ENCODE measurements at regions not wholly inside any gene's neighbourhood (a gene's known extent, or its start where the extent isn't known, plus 50 kb on each side); places are given as distances from the start of the nearest gene placed in this dataset.
"Not testable (repeated sequence)": the region's sequence is repeated elsewhere in the genome, so short reads cannot be mapped to it uniquely, and the experiment has no call there.

DNA sequence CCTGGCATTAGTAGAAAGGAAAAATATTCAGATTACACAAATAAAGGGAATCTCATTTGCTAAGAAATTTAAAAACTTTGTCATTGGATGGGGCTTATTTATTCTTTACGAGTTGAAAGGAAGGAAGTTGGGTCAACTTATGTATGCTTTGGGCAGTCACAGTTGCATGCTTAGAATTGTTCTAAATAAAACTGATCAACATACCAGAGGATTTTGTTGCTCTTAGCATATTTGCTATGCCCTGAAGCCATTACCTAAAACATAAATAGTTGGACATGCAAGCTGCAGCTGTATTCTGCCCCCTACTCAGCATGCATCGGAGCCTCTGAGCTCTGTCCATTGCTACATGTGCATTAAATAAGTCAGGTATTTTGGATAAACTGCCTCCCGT is 172.7 kb upstream of the MEF2C start:
- H3K36me3 ChIP-seq, result no peaks in the 10 kb centered on the region
- no peak for DNase-seq
- intact Hi-C loops (cut with DNase I), result no loop called here
- H3K4me1 ChIP-seq, result no peaks in the 10 kb centered on the region
- TF ChIP-seq POLR2AphosphoS5 (IDR thresholded peaks at IDR 0.05) (no peak), POLR2A (IDR thresholded peaks at IDR 0.05) (no peak), EP300 (IDR thresholded peaks at IDR 0.05) (no peak)
- TF ChIP-seq, protein P1, sequence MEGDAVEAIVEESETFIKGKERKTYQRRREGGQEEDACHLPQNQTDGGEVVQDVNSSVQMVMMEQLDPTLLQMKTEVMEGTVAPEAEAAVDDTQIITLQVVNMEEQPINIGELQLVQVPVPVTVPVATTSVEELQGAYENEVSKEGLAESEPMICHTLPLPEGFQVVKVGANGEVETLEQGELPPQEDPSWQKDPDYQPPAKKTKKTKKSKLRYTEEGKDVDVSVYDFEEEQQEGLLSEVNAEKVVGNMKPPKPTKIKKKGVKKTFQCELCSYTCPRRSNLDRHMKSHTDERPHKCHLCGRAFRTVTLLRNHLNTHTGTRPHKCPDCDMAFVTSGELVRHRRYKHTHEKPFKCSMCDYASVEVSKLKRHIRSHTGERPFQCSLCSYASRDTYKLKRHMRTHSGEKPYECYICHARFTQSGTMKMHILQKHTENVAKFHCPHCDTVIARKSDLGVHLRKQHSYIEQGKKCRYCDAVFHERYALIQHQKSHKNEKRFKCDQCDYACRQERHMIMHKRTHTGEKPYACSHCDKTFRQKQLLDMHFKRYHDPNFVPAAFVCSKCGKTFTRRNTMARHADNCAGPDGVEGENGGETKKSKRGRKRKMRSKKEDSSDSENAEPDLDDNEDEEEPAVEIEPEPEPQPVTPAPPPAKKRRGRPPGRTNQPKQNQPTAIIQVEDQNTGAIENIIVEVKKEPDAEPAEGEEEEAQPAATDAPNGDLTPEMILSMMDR (IDR thresholded peaks at IDR 0.05), result no peak
- peaks cover 0 to 3% (median 0%) of the 10 kb centered on the region in 4 donors for H3K9me3 ChIP-seq
- WGBS, 2 donors, result 81 to 89% methylated on average over 3 of the region's 3 CpGs
- H3K4me3 ChIP-seq, result no peak overlapping the region
- H3K27ac ChIP-seq, result no peak overlapping the region
- H3K27me3 ChIP-seq, result no peaks in the 10 kb centered on the region

GRCh38 chr5:89055015-89055694 is 172.2 kb upstream of the MEF2C start:
- TF ChIP-seq POLR2AphosphoS5 (IDR thresholded peaks at IDR 0.05) (no peak), POLR2A (IDR thresholded peaks at IDR 0.05) (no peak), EP300 (IDR thresholded peaks at IDR 0.05) (no peak)
- TF ChIP-seq, protein P1 (IDR thresholded peaks at IDR 0.05), result no peak
- Histone ChIP-seq H3K4me3 (no peak overlapping the region), H3K9me3 (peaks cover 0 to 8% (median 0%) of the 10 kb centered on the region in 4 donors), H3K27ac (no peak overlapping the region), H3K27me3 (no peaks in the 10 kb centered on the region), H3K4me1 (no peaks in the 10 kb centered on the region), H3K36me3 (no peaks in the 10 kb centered on the region)
- intact Hi-C loops (cut with DNase I), result no loop called here
- 88 to 92% methylated on average over 6 of the region's 6 CpGs for WGBS, 2 donors
- DNase-seq, result no peak

GRCh38 chr5:89053547-89053946 is 170.6 kb upstream of the MEF2C start:
- DNase-seq, result no peak
- Histone ChIP-seq H3K27ac (no peak overlapping the region), H3K9me3 (peaks cover 0 to 11% (median 0%) of the 10 kb centered on the region in 4 donors), H3K36me3 (no peaks in the 10 kb centered on the region), H3K4me3 (no peak overlapping the region), H3K27me3 (no peaks in the 10 kb centered on the region), H3K4me1 (no peaks in the 10 kb centered on the region)
- TF ChIP-seq EP300 (IDR thresholded peaks at IDR 0.05) (no peak), POLR2A (IDR thresholded peaks at IDR 0.05) (no peak), POLR2AphosphoS5 (IDR thresholded peaks at IDR 0.05) (no peak)
- TF ChIP-seq, protein P1 (IDR thresholded peaks at IDR 0.05), result no peak
- intact Hi-C loops (cut with DNase I), result no loop called here
- 14 to 61% methylated on average over 4 of the region's 4 CpGs for WGBS, 2 donors

- H3K27ac ChIP-seq; H3K4me1 ChIP-seq; intact Hi-C loops (cut with DNase I); H3K36me3 ChIP-seq; H3K27me3 ChIP-seq; DNase-seq; H3K4me3 ChIP-seq: not testable (repeated sequence)
- 97% methylated on average over 5 of the region's 5 CpGs for WGBS, 2 donors
- peaks cover 0 to 11% (median 0%) of the 10 kb centered on the region in 4 donors for H3K9me3 ChIP-seq
These were observed 167.1 kb upstream of the MEF2C start for GRCh38 chr5:89050062-89050461.

- Histone ChIP-seq H3K4me3 (no peak overlapping the region), H3K9me3 (peaks cover 0 to 11% (median 0%) of the 10 kb centered on the region in 4 donors), H3K27me3 (no peaks in the 10 kb centered on the region), H3K4me1 (no peaks in the 10 kb centered on the region), H3K27ac (no peak overlapping the region), H3K36me3 (no peaks in the 10 kb centered on the region)
- no peak for TF ChIP-seq POLR2AphosphoS5 (IDR thresholded peaks at IDR 0.05)
- 88 to 90% methylated on average over 1 of the region's 1 CpG for WGBS, 2 donors
- no peak for DNase-seq
- intact Hi-C loops (cut with DNase I), result no loop called here
These were observed 164.6 kb upstream of the MEF2C start for GRCh38 chr5:89047571-89047970.

DNA sequence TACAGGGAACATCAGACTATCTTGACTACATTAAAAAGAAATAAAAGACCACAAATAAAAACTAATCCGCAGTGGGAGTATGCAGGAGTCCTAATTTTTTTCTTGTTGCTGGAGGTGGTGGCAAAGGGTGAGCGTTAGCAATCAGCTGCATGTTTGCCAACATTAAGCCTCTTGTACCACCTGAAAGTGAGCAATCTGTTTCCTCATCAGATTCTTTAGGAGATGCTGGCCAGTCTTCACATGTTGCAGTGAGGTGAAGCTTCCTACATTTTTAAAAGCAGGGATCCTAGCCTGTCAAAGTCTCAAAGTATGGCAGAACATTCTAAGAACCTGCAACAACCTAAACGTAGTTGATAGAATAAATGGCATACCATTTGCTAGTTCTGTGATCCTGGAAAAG is 162.2 kb upstream of the MEF2C start:
- DNase-seq, result no peak
- intact Hi-C loops (cut with DNase I), result no loop called here
- 90 to 92% methylated on average over 3 of the region's 3 CpGs for WGBS, 2 donors
- no peak overlapping the region for H3K4me3 ChIP-seq
- TF ChIP-seq, protein P1 (IDR thresholded peaks at IDR 0.05), result no peak
- TF ChIP-seq EP300 (IDR thresholded peaks at IDR 0.05), result no peak
- no peak for TF ChIP-seq POLR2AphosphoS5 (IDR thresholded peaks at IDR 0.05)
- TF ChIP-seq POLR2A (IDR thresholded peaks at IDR 0.05), result no peak
- no peaks in the 10 kb centered on the region for H3K27me3 ChIP-seq
- H3K9me3 ChIP-seq, result peaks cover 0 to 4% (median 0%) of the 10 kb centered on the region in 4 donors
- H3K27ac ChIP-seq, result no peak overlapping the region
- peaks cover 0 to 2% (median 0%) of the 10 kb centered on the region in 4 donors for H3K4me1 ChIP-seq
- H3K36me3 ChIP-seq, result no peaks in the 10 kb centered on the region
